ENCODE measurements at regions not wholly inside any gene's neighbourhood (a gene's known extent, or its start where the extent isn't known, plus 50 kb on each side); places are given as distances from the start of the nearest gene placed in this dataset.

DNA sequence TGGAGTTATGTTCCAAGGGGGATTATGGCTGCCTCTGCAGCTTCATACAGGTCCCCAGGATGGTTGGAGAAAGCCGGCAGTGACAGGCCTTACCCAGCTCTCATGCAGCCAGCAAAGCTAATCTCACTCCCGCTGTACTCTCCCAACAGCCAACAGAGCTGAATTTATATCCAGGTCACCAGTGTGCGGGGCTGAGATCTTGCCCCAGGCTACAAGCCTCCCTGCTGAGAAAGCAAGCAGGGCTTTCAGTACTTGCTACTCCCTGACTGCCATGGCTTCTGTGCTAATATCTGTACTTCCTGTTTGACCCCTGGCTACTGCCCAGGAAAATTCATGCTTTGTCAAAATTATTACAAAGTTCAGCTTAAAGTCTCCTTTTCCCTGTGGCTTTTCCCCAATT, 92.9 kb downstream of the ATP23 start:
- TF ChIP-seq POLR2AphosphoS5 (IDR thresholded peaks at IDR 0.05; ENCODE audit: low read depth, low read length) (no peak), TAF1 (IDR thresholded peaks at IDR 0.05; ENCODE audit: low read depth, low read length) (no peak), POU2F2 (IDR thresholded peaks at IDR 0.05; ENCODE audit: low read depth, low read length) (no peak), POLR2A (IDR thresholded peaks at IDR 0.05; ENCODE audit: low read depth, low read length) (no peak), SPI1 (IDR thresholded peaks at IDR 0.05; ENCODE audit: low read depth, low read length) (no peak)
